HEK293 (cell line): ENCODE measurements at regions not wholly inside any gene's neighbourhood (a gene's known extent, or its start where the extent isn't known, plus 50 kb on each side); places are given as distances from the start of the nearest gene placed in this dataset.

Experiments used
- CTCF ChIA-PET: fragments of 350-600 bp; formaldehyde crosslinking; extraction: SDS; loops from one replicate; lab custom pipeline; 2021; ENCODE audit warnings: antibody characterized with exemption; lab: Yijun Ruan, JAX
- POLR2A ChIA-PET: fragments of 300-600 bp; formaldehyde crosslinking; extraction: SDS; loops from one replicate; lab custom pipeline; 2020; ENCODE audit warnings: antibody characterized with exemption, inconsistent platforms; lab: Yijun Ruan, JAX
- H3K27ac ChIP-seq: fragments of 200-500 bp; sonication (Bioruptor generic); 2 replicates; pipeline ENCODE4 v1.5.1; 2014; ENCODE audit warnings: low read depth, low read length, control low read depth, inconsistent platforms; ENCODE audit errors: extremely low read depth
- H3K36me3 ChIP-seq, 2 experiments: fragments of 200-500 bp in 1 of 2; sonication (Bioruptor generic) in 1 of 2; 1 replicate in 1 of 2; 2 replicates in 1 of 2; pipeline ENCODE4 v1.5.1; 2014 to 2017; ENCODE audit warnings: inconsistent platforms in 2 of 2, low read length in 2 of 2; ENCODE audit not compliant: control insufficient read depth in 2 of 2, insufficient read depth in 1 of 2
- H3K4me1 ChIP-seq: fragments of 200-500 bp; sonication (Bioruptor generic); 2 replicates; pipeline ENCODE4 v1.5.1; 2014; ENCODE audit warnings: mild to moderate bottlenecking, low read length, inconsistent platforms; ENCODE audit not compliant: control insufficient read depth, insufficient read depth
- H3K4me3 ChIP-seq: 2 replicates; pipeline ENCODE4 v1.5.1; 2011; ENCODE audit warnings: low read depth, mild to moderate bottlenecking, control low read depth, low read length, moderate library complexity
- H3K9me3 ChIP-seq: fragments of 200-500 bp; sonication (Bioruptor generic); 2 replicates; pipeline ENCODE4 v1.5.1; 2014; ENCODE audit warnings: low read depth, low read length, inconsistent platforms; ENCODE audit not compliant: control insufficient read depth, insufficient read depth
- BCL11A ChIP-seq: fragments of 450-650 bp; formaldehyde crosslinking; IDR thresholded peaks from 2 replicates; pipeline ENCODE4 v1.5.1; 2016; ENCODE audit warnings: low read depth, missing biosample characterization, missing genetic modification characterization
- HOXC10 ChIP-seq: sonication (generic); formaldehyde crosslinking; IDR thresholded peaks from 2 replicates; pipeline ENCODE4 v1.8.1; 2023; ENCODE audit warnings: mild to moderate bottlenecking, missing genetic modification reagents
- KLF8 ChIP-seq: fragments of 450-650 bp; formaldehyde crosslinking; IDR thresholded peaks from 2 replicates; pipeline ENCODE4 v1.5.1; 2016; ENCODE audit warnings: missing biosample characterization, missing genetic modification characterization
- OSR2 ChIP-seq: fragments of 450-650 bp; formaldehyde crosslinking; IDR thresholded peaks from 2 replicates; pipeline ENCODE4 v1.5.1; 2016; ENCODE audit warnings: missing biosample characterization, missing genetic modification characterization
- OVOL3 ChIP-seq: fragments of 450-650 bp; formaldehyde crosslinking; IDR thresholded peaks from 2 replicates; pipeline ENCODE4 v1.5.1; 2016; ENCODE audit warnings: missing biosample characterization, missing genetic modification characterization
- YY2 ChIP-seq: fragments of 450-650 bp; formaldehyde crosslinking; IDR thresholded peaks from 2 replicates; pipeline ENCODE4 v1.5.1; 2016; ENCODE audit warnings: missing biosample characterization, missing genetic modification characterization
- ZFP41 ChIP-seq: fragments of 450-650 bp; formaldehyde crosslinking; IDR thresholded peaks from 2 replicates; pipeline ENCODE4 v1.5.1; 2016; ENCODE audit warnings: missing biosample characterization, missing genetic modification characterization, borderline replicate concordance
- ZNF16 ChIP-seq: fragments of 450-650 bp; formaldehyde crosslinking; IDR thresholded peaks from 2 replicates; pipeline ENCODE4 v1.5.1; 2016; ENCODE audit warnings: low read depth, missing biosample characterization, missing genetic modification characterization
- ZNF174 ChIP-seq: fragments of 450-650 bp; formaldehyde crosslinking; IDR thresholded peaks from 2 replicates; pipeline ENCODE4 v1.5.0; 2017; ENCODE audit warnings: missing biosample characterization, mild to moderate bottlenecking, missing genetic modification characterization
- ZNF239 ChIP-seq: fragments of 450-650 bp; formaldehyde crosslinking; IDR thresholded peaks from 2 replicates; pipeline ENCODE4 v1.5.1; 2016; ENCODE audit warnings: missing biosample characterization, missing genetic modification characterization
- ZNF292 ChIP-seq: fragments of 450-650 bp; formaldehyde crosslinking; IDR thresholded peaks from 2 replicates; pipeline ENCODE4 v1.5.1; 2016; ENCODE audit warnings: low read depth, missing biosample characterization, missing genetic modification characterization, borderline replicate concordance
- ZNF354C ChIP-seq: fragments of 450-650 bp; formaldehyde crosslinking; IDR thresholded peaks from 2 replicates; pipeline ENCODE4 v1.5.1; 2016; ENCODE audit warnings: missing biosample characterization, missing genetic modification characterization, low read depth, borderline replicate concordance
- ZNF391 ChIP-seq: fragments of 450-650 bp; formaldehyde crosslinking; IDR thresholded peaks from 2 replicates; pipeline ENCODE4 v1.5.1; 2016; ENCODE audit warnings: low read depth, missing biosample characterization, missing genetic modification characterization, borderline replicate concordance
- ZNF416 ChIP-seq: fragments of 450-650 bp; formaldehyde crosslinking; IDR thresholded peaks from 2 replicates; pipeline ENCODE4 v1.5.1; 2016; ENCODE audit warnings: missing biosample characterization, missing genetic modification characterization
- ZNF426 ChIP-seq: fragments of 450-650 bp; formaldehyde crosslinking; IDR thresholded peaks from 2 replicates; pipeline ENCODE4 v1.5.1; 2017; ENCODE audit warnings: missing biosample characterization, missing genetic modification characterization, mild to moderate bottlenecking, inconsistent platforms, moderate library complexity
- ZNF433 ChIP-seq: fragments of 450-650 bp; formaldehyde crosslinking; IDR thresholded peaks from 2 replicates; pipeline ENCODE4 v1.5.1; 2016; ENCODE audit warnings: missing biosample characterization, missing genetic modification characterization, low read depth
- ZNF449 ChIP-seq: fragments of 450-650 bp; formaldehyde crosslinking; IDR thresholded peaks from 2 replicates; pipeline ENCODE4 v1.5.1; 2017; ENCODE audit warnings: missing biosample characterization, mild to moderate bottlenecking, missing genetic modification characterization, moderate library complexity
- ZNF621 ChIP-seq: fragments of 450-650 bp; formaldehyde crosslinking; IDR thresholded peaks from 2 replicates; pipeline ENCODE4 v1.5.1; 2017; ENCODE audit warnings: missing biosample characterization, missing genetic modification characterization
- ZNF623 ChIP-seq: fragments of 450-650 bp; formaldehyde crosslinking; IDR thresholded peaks from 2 replicates; pipeline ENCODE4 v1.5.1; 2016; ENCODE audit warnings: missing biosample characterization, missing genetic modification characterization
- ZNF624 ChIP-seq: fragments of 450-650 bp; formaldehyde crosslinking; IDR thresholded peaks from 2 replicates; pipeline ENCODE4 v1.5.1; 2017; ENCODE audit warnings: missing biosample characterization, missing genetic modification characterization
- ZNF626 ChIP-seq: fragments of 450-650 bp; sonication (Bioruptor Pico); formaldehyde crosslinking; IDR thresholded peaks from 2 replicates; pipeline ENCODE4 v1.5.1; 2018; ENCODE audit warnings: missing biosample characterization, missing genetic modification characterization, inconsistent platforms
- ZNF747 ChIP-seq: fragments of 450-650 bp; formaldehyde crosslinking; IDR thresholded peaks from 2 replicates; pipeline ENCODE4 v1.5.1; 2016; ENCODE audit warnings: missing biosample characterization, missing genetic modification characterization
- ZNF776 ChIP-seq: fragments of 450-650 bp; formaldehyde crosslinking; IDR thresholded peaks from 2 replicates; pipeline ENCODE4 v1.5.0; 2017; ENCODE audit warnings: missing biosample characterization, missing genetic modification characterization, borderline replicate concordance
- ZNF777 ChIP-seq: fragments of 450-650 bp; formaldehyde crosslinking; IDR thresholded peaks from 2 replicates; pipeline ENCODE4 v1.5.1; 2017; ENCODE audit warnings: missing biosample characterization, missing genetic modification characterization, borderline replicate concordance
- ZNF837 ChIP-seq: fragments of 450-650 bp; formaldehyde crosslinking; IDR thresholded peaks from 2 replicates; pipeline ENCODE4 v1.5.1; 2016; ENCODE audit warnings: missing biosample characterization, missing genetic modification characterization
- ZSCAN4 ChIP-seq: fragments of 450-650 bp; formaldehyde crosslinking; IDR thresholded peaks from 2 replicates; pipeline ENCODE4 v1.5.1; 2017; ENCODE audit warnings: missing biosample characterization, missing genetic modification characterization
- ZSCAN5A ChIP-seq: fragments of 450-650 bp; formaldehyde crosslinking; IDR thresholded peaks from 2 replicates; pipeline ENCODE4 v1.5.1; 2016; ENCODE audit warnings: missing biosample characterization, missing genetic modification characterization
- ZXDB ChIP-seq: fragments of 450-650 bp; formaldehyde crosslinking; IDR thresholded peaks from 2 replicates; pipeline ENCODE4 v1.5.1; 2016; ENCODE audit warnings: missing biosample characterization, missing genetic modification characterization
- TF ChIP-seq, protein P1 (sequence below): fragments of 450-650 bp; formaldehyde crosslinking; IDR thresholded peaks from 2 replicates; pipeline ENCODE4 v1.5.1; 2016; ENCODE audit warnings: missing biosample characterization, missing genetic modification characterization, borderline replicate concordance
- TF ChIP-seq, protein P2 (sequence below): fragments of 450-650 bp; formaldehyde crosslinking; optimal IDR thresholded peaks from 2 replicates; pipeline ENCODE3; 2016; ENCODE audit warnings: missing biosample characterization, mild to moderate bottlenecking, missing genetic modification characterization

DNA sequence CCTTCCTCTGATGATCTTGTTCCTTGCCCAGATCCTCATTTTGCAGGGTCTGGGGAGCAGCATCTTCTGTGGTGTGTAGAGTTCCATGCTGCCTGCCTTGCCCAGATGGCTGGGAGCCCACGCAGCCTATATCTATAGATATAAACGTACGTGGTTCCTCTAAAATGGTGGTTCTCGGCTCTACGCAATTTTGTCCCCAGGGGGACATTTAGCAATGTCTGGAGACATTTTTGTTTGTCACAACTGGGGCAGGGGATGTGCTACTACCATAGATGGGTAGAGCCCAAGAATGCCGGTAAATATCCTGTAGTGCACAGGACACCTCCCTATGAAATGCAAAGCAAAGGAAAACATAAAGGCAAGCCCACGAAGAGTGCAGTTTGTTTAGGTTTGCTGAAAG is 98.4 kb upstream of the SPACA1 start:
- POLR2A ChIA-PET: no interaction called here
- TF ChIP-seq, protein P1, sequence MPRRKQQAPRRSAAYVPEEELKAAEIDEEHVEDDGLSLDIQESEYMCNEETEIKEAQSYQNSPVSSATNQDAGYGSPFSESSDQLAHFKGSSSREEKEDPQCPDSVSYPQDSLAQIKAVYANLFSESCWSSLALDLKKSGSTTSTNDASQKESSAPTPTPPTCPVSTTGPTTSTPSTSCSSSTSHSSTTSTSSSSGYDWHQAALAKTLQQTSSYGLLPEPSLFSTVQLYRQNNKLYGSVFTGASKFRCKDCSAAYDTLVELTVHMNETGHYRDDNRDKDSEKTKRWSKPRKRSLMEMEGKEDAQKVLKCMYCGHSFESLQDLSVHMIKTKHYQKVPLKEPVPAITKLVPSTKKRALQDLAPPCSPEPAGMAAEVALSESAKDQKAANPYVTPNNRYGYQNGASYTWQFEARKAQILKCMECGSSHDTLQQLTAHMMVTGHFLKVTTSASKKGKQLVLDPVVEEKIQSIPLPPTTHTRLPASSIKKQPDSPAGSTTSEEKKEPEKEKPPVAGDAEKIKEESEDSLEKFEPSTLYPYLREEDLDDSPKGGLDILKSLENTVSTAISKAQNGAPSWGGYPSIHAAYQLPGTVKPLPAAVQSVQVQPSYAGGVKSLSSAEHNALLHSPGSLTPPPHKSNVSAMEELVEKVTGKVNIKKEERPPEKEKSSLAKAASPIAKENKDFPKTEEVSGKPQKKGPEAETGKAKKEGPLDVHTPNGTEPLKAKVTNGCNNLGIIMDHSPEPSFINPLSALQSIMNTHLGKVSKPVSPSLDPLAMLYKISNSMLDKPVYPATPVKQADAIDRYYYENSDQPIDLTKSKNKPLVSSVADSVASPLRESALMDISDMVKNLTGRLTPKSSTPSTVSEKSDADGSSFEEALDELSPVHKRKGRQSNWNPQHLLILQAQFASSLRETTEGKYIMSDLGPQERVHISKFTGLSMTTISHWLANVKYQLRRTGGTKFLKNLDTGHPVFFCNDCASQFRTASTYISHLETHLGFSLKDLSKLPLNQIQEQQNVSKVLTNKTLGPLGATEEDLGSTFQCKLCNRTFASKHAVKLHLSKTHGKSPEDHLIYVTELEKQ (tag by site-specific recombination): no peak
- TF ChIP-seq ZNF776 (no peak), OVOL3 (tag by site-specific recombination) (no peak), ZNF837 (tag by site-specific recombination) (no peak), ZNF416 (tag by site-specific recombination) (no peak), ZNF623 (no peak), ZNF621 (no peak), ZNF626 (tag by site-specific recombination) (no peak), ZNF354C (tag by site-specific recombination) (no peak), ZNF16 (tag by site-specific recombination) (no peak), ZNF292 (tag by site-specific recombination) (no peak), ZNF433 (tag by site-specific recombination) (no peak), BCL11A (tag by site-specific recombination) (no peak), ZFP41 (tag by site-specific recombination) (no peak), ZSCAN4 (tag by site-specific recombination) (no peak), ZNF239 (tag by site-specific recombination) (no peak), YY2 (tag by site-specific recombination) (no peak), ZNF777 (no peak)
- H3K4me1 ChIP-seq: no peaks in the 10 kb centered on the region
- H3K27ac ChIP-seq: no peak overlapping the region
- CTCF ChIA-PET: interaction anchor here (0.6 kb wide), 1 partner anchor 19 kb away, joined by 4 read pairs; no protein-coding TSS in a partner anchor
- no peaks in the 10 kb centered on the region for H3K9me3 ChIP-seq
- H3K36me3 ChIP-seq: no peaks in the 10 kb centered on the region
- no peak overlapping the region for H3K4me3 ChIP-seq

DNA sequence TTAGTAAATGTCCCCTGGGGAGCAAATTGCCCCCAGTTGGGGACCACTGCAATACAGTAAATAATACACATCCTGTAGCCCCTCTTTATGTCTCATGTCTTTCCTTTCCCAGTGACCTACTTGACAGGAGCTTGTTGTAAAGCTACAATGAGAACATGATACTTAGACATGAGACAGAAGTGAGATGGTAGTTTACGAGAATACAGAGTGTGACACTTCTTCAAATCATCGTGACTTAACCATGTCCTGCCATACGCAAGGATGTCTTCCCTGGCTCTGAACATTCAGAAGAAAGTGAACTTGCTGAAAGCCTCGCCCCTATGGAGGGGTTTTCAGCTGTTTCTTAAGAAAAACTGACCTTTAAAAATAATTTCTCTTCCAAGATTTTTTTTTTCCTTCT is 101.0 kb upstream of the SPACA1 start:
- CTCF ChIA-PET: interaction anchor here (2.2 kb wide), 1 partner anchor 17 kb away, joined by 7 read pairs; no protein-coding TSS in a partner anchor
- Histone ChIP-seq H3K36me3 (no peaks in the 10 kb centered on the region), H3K27ac (no peak overlapping the region), H3K9me3 (no peaks in the 10 kb centered on the region), H3K4me3 (no peak overlapping the region), H3K4me1 (no peaks in the 10 kb centered on the region)
- POLR2A ChIA-PET: no interaction called here
- no peak for TF ChIP-seq ZNF449 (tag by site-specific recombination)
- TF ChIP-seq KLF8: no peak
- TF ChIP-seq ZSCAN5A (tag by site-specific recombination): no peak
- TF ChIP-seq HOXC10 (CRISPR knock-in tag): no peak
- TF ChIP-seq, protein P2, sequence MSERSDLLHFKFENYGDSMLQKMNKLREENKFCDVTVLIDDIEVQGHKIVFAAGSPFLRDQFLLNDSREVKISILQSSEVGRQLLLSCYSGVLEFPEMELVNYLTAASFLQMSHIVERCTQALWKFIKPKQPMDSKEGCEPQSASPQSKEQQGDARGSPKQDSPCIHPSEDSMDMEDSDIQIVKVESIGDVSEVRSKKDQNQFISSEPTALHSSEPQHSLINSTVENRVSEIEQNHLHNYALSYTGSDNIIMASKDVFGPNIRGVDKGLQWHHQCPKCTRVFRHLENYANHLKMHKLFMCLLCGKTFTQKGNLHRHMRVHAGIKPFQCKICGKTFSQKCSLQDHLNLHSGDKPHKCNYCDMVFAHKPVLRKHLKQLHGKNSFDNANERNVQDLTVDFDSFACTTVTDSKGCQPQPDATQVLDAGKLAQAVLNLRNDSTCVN (tag by site-specific recombination): no peak
- no peak for TF ChIP-seq ZNF391 (tag by site-specific recombination)
- no peak for TF ChIP-seq OSR2 (tag by site-specific recombination)
- TF ChIP-seq ZNF624 (tag by site-specific recombination): no peak
- no peak for TF ChIP-seq ZXDB (tag by site-specific recombination)
- TF ChIP-seq ZNF426 (tag by site-specific recombination): no peak
- no peak for TF ChIP-seq ZNF747
- TF ChIP-seq ZNF174 (tag by site-specific recombination): no peak
